ENCODE measurements at regions not wholly inside any gene's neighbourhood (a gene's known extent, or its start where the extent isn't known, plus 50 kb on each side); places are given as distances from the start of the nearest gene placed in this dataset.

- TF ChIP-seq, protein P1, sequence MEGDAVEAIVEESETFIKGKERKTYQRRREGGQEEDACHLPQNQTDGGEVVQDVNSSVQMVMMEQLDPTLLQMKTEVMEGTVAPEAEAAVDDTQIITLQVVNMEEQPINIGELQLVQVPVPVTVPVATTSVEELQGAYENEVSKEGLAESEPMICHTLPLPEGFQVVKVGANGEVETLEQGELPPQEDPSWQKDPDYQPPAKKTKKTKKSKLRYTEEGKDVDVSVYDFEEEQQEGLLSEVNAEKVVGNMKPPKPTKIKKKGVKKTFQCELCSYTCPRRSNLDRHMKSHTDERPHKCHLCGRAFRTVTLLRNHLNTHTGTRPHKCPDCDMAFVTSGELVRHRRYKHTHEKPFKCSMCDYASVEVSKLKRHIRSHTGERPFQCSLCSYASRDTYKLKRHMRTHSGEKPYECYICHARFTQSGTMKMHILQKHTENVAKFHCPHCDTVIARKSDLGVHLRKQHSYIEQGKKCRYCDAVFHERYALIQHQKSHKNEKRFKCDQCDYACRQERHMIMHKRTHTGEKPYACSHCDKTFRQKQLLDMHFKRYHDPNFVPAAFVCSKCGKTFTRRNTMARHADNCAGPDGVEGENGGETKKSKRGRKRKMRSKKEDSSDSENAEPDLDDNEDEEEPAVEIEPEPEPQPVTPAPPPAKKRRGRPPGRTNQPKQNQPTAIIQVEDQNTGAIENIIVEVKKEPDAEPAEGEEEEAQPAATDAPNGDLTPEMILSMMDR (IDR thresholded peaks at IDR 0.05): no peak
- no peak for TF ChIP-seq ZFX (IDR thresholded peaks at IDR 0.05; ENCODE audit: borderline replicate concordance)
Measured at GRCh38 chr1:87913361-87913760, 584.7 kb downstream of the LMO4 start.
